GM18870 (cell line): ENCODE measurements at regions not wholly inside any gene's neighbourhood (a gene's known extent, or its start where the extent isn't known, plus 50 kb on each side); places are given as distances from the start of the nearest gene placed in this dataset.

Experiments
- ATAC-seq: cut with Tn5 transposase; IDR thresholded peaks from one replicate; pipeline ENCODE4 v1.9.1; 2021; ENCODE audit warnings: moderate library complexity; ENCODE audit not compliant: unreplicated experiment

- no peak for ATAC-seq
These were observed 473.6 kb downstream of the SI start for GRCh38 chr3:164604687-164605086.

DNA sequence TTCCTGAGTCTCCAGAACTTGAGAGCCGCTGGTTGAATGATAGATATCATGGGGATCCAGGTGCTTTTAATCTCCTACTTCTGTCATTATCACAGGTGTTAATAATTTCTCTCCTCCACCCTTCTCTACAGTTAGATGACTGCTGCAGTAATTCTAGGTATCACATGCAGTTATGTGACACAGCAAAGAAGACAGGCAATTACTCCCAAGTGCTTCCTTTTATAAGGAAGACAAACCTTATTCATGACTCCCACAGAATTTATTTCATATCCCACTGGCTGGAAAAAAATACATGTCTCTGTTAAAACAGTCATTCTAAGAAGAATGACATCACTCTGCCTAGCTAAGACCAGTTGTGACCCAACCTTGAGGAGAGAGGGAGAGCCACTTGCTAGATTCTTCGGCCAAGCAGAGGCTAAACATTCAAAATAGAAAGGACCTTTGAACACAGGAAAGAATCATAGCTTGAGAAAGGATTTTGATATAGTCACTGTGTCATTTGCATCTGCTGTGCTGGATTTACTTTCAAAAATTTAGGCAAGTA lies 500.6 kb downstream of the SI start:
- no peak for ATAC-seq

- ATAC-seq = no peak
These were observed 505.9 kb downstream of the SI start for GRCh38 chr3:164572436-164572835.

DNA sequence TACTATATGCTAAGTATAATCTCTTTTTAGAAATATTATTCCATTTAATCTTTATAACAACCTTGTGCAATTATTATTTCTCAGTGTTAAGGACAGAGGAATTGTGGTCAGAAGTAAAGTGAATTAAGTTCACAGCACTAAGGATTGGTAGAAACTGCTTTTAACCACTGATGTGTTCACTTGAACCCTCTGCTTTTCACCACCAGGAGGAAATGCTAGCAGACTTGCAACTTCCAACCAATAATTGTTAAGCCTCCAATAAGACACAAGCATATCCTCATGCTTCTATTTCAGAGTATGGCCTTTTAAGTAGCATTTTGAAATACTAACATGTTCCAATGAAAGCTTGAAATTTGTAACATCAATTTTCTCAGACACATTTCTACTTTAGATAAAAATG lies 527.4 kb downstream of the SI start:
- no peak for ATAC-seq

DNA sequence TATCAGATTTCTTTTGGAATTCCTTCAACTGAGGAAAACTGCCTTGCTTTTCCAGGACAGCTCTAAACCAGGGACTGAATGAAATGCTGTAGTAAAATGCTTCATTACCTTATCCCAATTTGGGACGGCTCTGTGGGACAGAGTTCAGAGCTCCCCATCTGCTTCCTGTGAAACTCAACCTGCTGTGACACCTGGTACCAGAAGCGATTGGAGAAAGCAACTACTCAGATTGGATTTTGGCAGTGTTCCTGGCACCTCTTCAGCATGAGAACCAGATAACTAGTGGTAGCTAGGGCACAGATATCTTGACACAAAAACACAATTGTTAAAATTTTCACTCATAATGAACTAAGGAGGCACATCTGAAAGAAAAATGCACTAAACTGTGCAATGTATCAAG lies 539.1 kb downstream of the SI start:
- ATAC-seq = no peak

- no peak for ATAC-seq
These were observed 540.8 kb downstream of the SI start for GRCh38 chr3:164537485-164537884.

DNA sequence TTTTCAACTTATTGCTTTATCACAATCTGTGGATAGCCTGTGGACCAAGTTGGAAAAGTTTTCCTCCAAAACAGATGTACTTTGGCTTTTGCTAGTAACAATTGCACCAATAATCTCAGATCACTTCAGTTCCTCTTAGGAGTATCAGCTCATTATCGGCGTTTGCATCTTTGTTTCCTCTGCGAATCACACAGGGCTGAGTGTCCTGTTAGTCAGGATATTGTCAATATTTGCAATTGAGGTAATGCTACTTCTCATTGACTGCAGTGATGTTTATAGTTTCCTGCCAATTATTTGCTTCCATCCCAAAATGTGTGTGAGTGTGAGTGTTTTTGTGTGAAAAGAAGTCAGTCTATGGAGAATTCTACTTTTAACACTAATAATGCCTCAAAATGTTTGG lies 545.0 kb downstream of the SI start:
- no peak for ATAC-seq

- no peak for ATAC-seq
These were observed 552.0 kb downstream of the SI start for GRCh38 chr3:164526250-164526649.

DNA sequence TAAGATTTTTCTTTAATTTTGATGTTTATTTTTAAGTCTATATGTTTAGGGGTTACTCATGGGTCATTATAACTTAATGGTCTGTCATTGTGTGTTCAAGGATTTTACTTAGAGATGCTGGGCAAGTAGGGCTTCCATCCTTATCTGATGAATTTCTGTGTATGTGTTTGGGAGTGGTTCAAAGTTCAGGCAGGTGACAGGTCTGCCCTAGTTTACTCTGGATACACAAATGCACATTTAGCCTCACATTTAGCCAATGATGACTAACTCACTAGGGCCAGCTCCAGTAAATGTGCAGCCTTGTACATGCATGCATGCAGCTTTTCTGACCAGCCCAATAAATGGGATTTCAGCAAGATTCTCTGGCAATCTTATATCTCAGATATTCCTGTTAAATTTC lies 554.1 kb downstream of the SI start:
- no peak for ATAC-seq

DNA sequence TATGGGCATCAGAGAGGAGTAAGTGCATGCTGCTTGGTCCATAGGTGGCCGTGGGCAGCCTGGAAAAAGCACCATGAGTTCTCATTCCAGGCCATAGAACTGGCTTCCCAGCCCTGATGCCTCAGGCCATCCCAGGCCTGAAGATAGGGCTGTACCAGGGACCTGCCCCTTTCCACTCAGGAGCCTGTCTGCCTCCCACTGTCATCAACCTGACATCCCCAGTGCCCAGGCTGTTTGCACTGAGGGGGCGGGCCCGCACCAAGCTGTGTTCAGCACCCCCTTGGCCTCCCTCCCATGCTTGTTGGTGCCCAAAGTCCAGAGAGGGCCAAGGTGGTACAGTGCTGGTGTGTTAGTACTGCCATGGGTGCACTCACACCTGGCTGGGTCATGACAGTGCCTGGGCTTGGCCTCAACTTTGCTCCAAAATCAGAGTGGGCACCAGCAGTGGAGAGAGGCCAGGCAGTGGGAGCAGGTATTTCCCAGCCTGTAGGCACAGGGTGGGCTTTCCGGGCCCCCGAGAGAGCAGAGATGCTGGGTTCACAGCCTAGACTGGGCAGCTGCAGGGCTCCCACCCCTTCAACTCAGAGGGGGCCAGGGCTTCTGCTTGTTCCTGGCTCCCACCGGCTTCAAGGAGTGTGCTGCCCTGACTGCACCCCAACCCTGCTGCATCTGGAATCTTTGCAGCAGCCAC lies 556.1 kb downstream of the SI start:
- ATAC-seq = no peak

DNA sequence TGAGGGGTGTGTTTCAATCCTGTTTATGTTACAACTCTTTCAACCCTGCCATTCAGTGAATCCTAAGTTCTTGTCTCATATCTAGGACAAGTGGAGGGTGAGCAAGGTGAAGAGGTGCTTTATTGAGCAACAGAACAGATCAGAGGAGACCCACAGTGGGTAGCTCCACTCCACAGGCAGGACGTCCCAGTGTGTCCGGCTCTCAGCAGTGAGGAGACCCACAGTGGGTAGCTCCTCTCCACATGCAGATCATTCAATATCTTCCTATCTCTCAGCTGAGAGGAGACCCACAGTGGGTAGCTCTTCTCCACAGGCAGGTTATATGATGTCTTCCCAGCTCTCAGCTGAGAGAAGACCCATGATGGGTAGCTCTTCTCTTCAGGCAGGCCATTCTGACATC lies 556.7 kb downstream of the SI start:
- ATAC-seq = no peak

DNA sequence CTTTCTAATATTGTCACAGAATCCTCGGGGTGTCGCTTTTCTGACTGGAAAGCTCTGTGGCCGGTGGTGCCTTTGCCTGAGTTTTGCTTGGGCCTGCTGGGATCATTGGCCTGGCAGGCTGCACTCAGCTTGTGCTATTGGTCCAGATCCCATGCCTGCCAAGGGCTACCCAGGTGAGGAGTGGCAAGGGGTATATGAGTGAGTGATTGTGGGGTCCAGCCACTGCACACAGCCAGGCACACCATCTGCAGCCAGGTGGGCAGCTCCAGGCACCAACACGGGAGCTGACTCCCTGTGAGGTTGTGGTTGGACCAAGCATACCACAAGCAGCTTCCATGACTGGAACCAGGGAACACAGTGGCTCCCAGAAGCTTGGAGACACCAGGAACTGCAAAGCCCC lies 557.2 kb downstream of the SI start:
- no peak for ATAC-seq

DNA sequence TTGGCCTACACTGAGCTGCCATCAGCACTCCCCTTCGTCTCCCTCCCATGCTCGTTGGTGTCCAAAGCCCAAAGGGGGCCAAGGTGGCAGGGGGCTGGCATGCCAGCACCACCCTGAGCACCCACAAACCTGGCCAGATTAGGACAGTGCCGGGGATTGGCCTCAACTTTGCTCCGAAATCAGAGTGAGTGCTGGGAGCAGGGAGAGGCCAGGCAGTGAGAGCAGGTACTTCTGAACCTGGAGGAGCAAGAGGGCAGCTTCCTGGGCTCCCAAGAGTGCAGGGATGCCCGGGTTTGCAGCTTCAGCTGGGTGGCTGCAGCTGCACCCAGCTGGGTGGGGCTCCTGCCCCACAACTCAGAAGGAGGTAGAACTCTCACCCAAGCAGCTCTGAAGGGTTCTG lies 563.0 kb downstream of the SI start:
- no peak for ATAC-seq

DNA sequence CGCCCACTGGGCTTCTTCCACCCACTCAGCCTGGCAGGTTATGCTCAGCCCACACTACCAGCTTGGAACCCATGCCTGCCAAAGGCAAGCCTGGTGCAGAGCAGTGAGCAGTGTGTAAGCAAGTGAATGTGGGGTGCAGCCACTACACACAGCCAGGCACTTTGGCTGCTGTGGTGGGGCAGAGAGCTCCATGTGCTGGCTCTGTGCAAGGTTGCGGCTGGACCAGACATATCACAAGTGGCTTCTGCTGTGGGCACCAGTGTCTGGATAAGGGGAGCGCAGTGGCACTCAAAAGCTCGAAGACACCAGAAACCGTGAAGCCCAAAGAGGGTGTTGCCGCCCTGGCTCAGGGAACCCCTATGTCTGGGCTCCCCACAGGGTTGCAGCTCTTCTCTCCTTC lies 563.7 kb downstream of the SI start:
- ATAC-seq = no peak

DNA sequence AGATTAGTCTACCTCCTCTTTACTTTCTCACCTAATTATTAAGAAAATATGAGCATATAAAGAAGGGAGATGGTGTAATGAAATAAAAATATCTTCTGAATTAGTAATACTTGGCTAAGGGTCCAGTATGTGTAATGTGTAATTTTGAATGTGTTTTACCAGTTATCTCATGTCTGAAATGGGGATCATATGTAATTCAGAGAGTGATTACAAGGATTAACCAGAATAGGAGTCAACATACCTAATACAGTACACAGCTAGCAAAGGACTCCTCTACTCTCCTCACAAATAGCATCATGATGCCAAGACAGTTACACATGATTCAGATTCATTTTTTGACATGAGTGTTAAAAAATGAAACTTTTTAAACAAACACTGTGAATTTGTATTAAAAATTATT lies 570.4 kb downstream of the SI start:
- ATAC-seq = no peak

GRCh38 chr3:164498917-164499316 lies 579.4 kb downstream of the SI start:
- no peak for ATAC-seq

DNA sequence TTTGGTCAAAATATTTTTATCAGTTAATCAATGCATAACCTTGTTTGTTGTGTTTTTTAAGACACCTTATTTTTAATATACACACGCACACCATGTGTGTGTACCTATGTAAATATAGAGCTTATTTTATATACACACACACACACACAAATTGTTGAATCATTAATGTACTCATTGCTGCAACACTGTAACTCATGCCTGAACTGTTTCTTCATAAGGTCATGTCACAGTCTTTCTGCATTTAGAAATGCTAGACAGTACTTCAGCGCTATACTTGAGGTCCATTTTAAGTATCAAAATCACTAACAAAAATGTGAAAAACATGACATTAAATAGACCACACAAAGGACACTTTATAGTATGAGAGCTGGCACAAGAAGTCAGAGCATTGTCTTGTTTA lies 589.4 kb downstream of the SI start:
- ATAC-seq = no peak

GRCh38 chr3:164486150-164486549 lies 592.1 kb downstream of the SI start:
- ATAC-seq = no peak

DNA sequence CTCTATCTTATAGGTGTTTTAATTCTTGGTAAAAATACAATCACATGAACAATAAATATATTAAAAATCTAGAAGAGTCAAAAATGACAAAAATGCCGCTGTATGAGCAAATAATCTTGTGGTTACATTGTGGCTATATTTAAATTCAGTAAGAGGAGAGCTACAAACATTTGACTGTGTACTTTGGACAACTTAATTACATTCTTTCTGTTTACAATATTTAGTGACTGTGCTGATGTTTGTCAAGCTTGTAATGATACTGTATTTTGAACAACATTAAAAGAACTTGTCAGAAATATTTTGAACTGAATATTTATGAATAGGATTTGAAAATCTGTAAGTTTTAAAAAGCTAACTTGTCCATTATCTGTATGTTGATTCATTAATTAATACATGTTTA lies 598.3 kb downstream of the SI start:
- no peak for ATAC-seq

- no peak for ATAC-seq
These were observed 598.9 kb downstream of the SI start for GRCh38 chr3:164479406-164479805.

DNA sequence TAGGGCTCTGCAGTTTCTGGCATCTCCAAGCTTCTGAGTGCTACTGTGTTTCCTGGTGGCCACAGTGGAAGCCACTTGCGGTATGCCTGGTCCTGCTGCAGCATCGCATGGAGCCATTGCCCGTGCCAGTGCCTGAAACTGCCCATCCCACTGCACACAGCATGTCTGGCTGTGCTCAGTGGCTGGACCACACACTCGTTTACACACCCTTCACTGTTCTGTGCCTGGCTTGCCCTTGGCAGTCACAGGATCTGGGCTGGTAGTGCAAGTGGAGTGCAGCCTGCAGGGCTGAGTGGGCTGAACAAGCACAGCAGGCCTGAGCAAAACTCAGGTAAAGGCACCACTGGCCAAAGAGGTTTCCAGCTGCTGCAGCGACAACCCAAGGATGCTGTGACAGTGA lies 600.0 kb downstream of the SI start:
- ATAC-seq = no peak

DNA sequence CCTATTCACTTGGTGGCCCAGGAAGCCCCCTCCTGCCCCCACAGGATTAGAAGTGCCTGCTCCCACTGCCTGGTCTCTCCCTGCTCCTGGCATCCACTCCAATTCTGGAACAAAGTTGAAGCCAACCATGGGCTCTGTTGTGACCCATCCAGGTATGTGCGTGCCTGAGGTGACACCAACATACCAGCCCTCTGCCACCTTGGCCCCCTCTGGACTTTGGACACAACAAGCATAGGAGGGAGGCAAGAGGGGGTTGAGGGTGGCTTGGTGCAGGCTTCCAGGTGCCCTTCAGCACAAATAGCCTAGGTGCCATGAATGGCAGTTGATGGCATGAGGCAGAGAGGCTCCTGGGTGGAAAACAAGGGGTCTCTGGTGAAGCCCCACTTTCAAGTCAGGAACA lies 600.9 kb downstream of the SI start:
- no peak for ATAC-seq

DNA sequence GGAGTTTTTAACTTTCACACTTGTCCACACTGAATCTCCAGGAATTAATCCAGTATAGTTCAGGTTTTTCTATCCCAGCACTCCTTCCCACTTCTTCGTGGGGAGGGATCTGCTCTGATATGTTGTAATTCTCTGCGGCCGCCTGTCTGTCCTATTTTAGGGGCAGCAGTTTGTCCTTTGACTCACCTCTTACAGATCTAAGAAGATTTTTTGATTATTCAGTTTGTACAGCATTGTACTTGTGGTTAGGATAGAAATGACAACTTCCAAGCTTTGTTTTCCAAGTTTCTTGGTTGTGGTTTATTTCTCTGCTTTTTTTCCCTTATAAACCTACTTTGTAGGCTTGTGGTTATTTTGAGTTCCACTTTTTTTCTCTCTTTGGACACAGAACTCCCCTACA lies 601.7 kb downstream of the SI start:
- ATAC-seq = no peak
